HCT116 (cell line): ENCODE measurements at regions not wholly inside any gene's neighbourhood (a gene's known extent, or its start where the extent isn't known, plus 50 kb on each side); places are given as distances from the start of the nearest gene placed in this dataset.

Experiments
- CTCF ChIP-seq, 3 experiments: fragments of 200-600 bp in 1 of 3; sonication (generic) in 1 of 3; IDR thresholded peaks in 2 of 3; conservative IDR thresholded peaks in 1 of 3; 2 replicates each; pipeline ENCODE4 v1.5.1; 2012 to 2017; ENCODE audit warnings: low read depth in 2 of 3, low read length in 2 of 3, antibody characterized with exemption in 1 of 3, borderline replicate concordance in 1 of 3, control low read depth in 1 of 3, mild to moderate bottlenecking in 1 of 3, mixed read lengths in 1 of 3, mixed run types in 1 of 3, moderate library complexity in 1 of 3; ENCODE audit not compliant: insufficient read depth in 1 of 3
- ELF1 ChIP-seq: IDR thresholded peaks from 2 replicates; pipeline ENCODE4 v1.6.1; 2012; ENCODE audit warnings: low read depth, borderline replicate concordance
- POLR2A ChIP-seq: IDR thresholded peaks from 2 replicates; pipeline ENCODE4 v1.7.0; 2011; ENCODE audit warnings: borderline replicate concordance; ENCODE audit not compliant: insufficient read depth, insufficient read length; ENCODE audit errors: extremely low read depth
- POLR2AphosphoS5 ChIP-seq: IDR thresholded peaks from 2 replicates; pipeline ENCODE4 v1.6.1; 2011; ENCODE audit warnings: mild to moderate bottlenecking, low read depth, low read length, moderate library complexity
- REST ChIP-seq: IDR thresholded peaks from 2 replicates; pipeline ENCODE4 v1.6.1; 2012; ENCODE audit warnings: low read depth
- ZNF274 ChIP-seq: fragments of 200-500 bp; sonication (Bioruptor generic); IDR thresholded peaks from 2 replicates; pipeline ENCODE4 v1.6.1; 2014; ENCODE audit warnings: mild to moderate bottlenecking, low read depth, low read length, inconsistent platforms

GRCh38 chr4:44806071-44806470, 79.7 kb upstream of the GNPDA2 start:
- TF ChIP-seq CTCF (IDR thresholded peaks at IDR 0.05 in 2 of 3, conservative IDR thresholded peaks at IDR 0.05 in 1 of 3; ENCODE audit: borderline replicate concordance in 1 of 3, insufficient read depth in 1 of 3, low read depth in 2 of 3, low read length in 2 of 3) (no peak), ELF1 (no peak), ZNF274 (no peak), POLR2AphosphoS5 (no peak), POLR2A (no peak), REST (no peak)
